Neural progenitor cell (in vitro differentiated cells): ENCODE measurements at regions not wholly inside any gene's neighbourhood (a gene's known extent, or its start where the extent isn't known, plus 50 kb on each side); places are given as distances from the start of the nearest gene placed in this dataset.

Source experiments
- DNase-seq: peaks from one replicate; pipeline ENCODE4 v3.0.0-alpha.2; 2016; ENCODE audit warnings: low spot score
- H2AFZ ChIP-seq: fragments of 200-600 bp; sonication (generic); replicated peaks from 2 replicates; pipeline ENCODE4 v1.6.1; 2016; ENCODE audit warnings: antibody characterized with exemption
- H3F3A ChIP-seq: fragments of 200-600 bp; sonication (generic); 2 replicates; pipeline ENCODE4 v1.6.1; 2016; ENCODE audit warnings: antibody characterized with exemption, low read depth
- H3K27ac ChIP-seq: fragments of 200-600 bp; sonication (generic); 2 replicates; pipeline ENCODE4 v1.5.1; 2016; ENCODE audit warnings: mild to moderate bottlenecking
- H3K27me3 ChIP-seq: fragments of 200-600 bp; sonication (generic); 2 replicates; pipeline ENCODE4 v1.6.1; 2016; ENCODE audit warnings: mild to moderate bottlenecking, moderate library complexity
- H3K36me3 ChIP-seq: fragments of 200-600 bp; sonication (generic); 2 replicates; pipeline ENCODE4 v1.5.1; 2016
- H3K4me1 ChIP-seq: fragments of 200-600 bp; sonication (generic); 2 replicates; pipeline ENCODE4 v1.6.1; 2016; ENCODE audit warnings: mixed run types
- H3K4me2 ChIP-seq: fragments of 200-600 bp; sonication (generic); 2 replicates; pipeline ENCODE4 v1.6.1; 2016
- H3K4me3 ChIP-seq: fragments of 200-600 bp; sonication (generic); 2 replicates; pipeline ENCODE4 v1.5.1; 2016
- H3K79me2 ChIP-seq: fragments of 200-600 bp; sonication (generic); 2 replicates; pipeline ENCODE4 v1.6.1; 2016; ENCODE audit warnings: low read depth
- H3K9ac ChIP-seq: fragments of 200-600 bp; sonication (generic); 2 replicates; pipeline ENCODE4 v1.6.1; 2016
- H3K9me3 ChIP-seq: fragments of 200-600 bp; sonication (generic); 2 replicates; pipeline ENCODE4 v1.5.1; 2016; ENCODE audit warnings: low read depth
- H4K20me1 ChIP-seq: fragments of 200-600 bp; sonication (generic); 2 replicates; pipeline ENCODE4 v1.6.1; 2016; ENCODE audit warnings: low read depth
- H3K27ac Mint-ChIP-seq: 3 replicates; pipeline ENCODE4 v1.8.0; 2021; ENCODE audit warnings: mixed read lengths
- H3K27me3 Mint-ChIP-seq: 2 replicates; pipeline ENCODE4 v1.8.0; 2022; ENCODE audit warnings: low read depth, mild to moderate bottlenecking, inconsistent platforms, moderate library complexity, mixed read lengths; ENCODE audit not compliant: insufficient read depth
- H3K36me3 Mint-ChIP-seq: 3 replicates; pipeline ENCODE4 v1.8.0; 2021; ENCODE audit warnings: mixed read lengths
- H3K4me1 Mint-ChIP-seq: 3 replicates; pipeline ENCODE4 v1.8.0; 2021; ENCODE audit warnings: mixed read lengths
- H3K4me3 Mint-ChIP-seq: 3 replicates; pipeline ENCODE4 v1.8.0; 2021; ENCODE audit warnings: mild to moderate bottlenecking, moderate library complexity, mixed read lengths
- H3K9me3 Mint-ChIP-seq: 3 replicates; pipeline ENCODE4 v1.8.0; 2020; ENCODE audit warnings: mixed read lengths
- CTCF ChIP-seq: fragments of 200-600 bp; sonication (generic); IDR thresholded peaks from 2 replicates; pipeline ENCODE4 v1.5.1; 2017; ENCODE audit warnings: antibody characterized with exemption, mild to moderate bottlenecking
- EZH2 ChIP-seq: fragments of 200-600 bp; sonication (generic); IDR thresholded peaks from 2 replicates; pipeline ENCODE4 v1.6.1; 2017; ENCODE audit warnings: antibody characterized with exemption, mild to moderate bottlenecking, moderate library complexity
- EZH2phosphoT487 ChIP-seq: fragments of 200-600 bp; sonication (generic); IDR thresholded peaks from 2 replicates; pipeline ENCODE4 v1.6.1; 2017; ENCODE audit warnings: antibody characterized with exemption

DNA sequence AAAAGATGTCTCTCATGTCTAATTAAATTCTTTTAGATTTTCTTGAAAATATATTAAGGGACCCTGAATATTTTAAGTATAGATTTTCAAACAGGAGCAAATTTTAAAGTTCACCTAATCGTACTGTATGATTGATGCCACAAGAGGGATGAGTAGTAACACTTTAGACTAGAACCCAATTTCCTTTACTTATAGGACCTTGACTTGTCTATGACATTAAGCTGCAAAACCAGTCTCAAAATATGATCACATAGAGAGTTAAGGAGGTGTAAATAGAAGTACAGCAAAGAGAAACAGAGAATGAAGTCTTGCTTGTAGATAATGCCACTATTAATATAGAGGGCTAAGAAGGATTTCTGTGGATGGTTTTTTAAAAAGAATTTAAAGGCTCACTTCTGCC is 312.9 kb upstream of the PRR16 start:
- H3K27me3 Mint-ChIP-seq, result no peaks in the 10 kb centered on the region
- no peak overlapping the region for H3K27ac Mint-ChIP-seq
- DNase-seq, result no peak
- Histone ChIP-seq H3K79me2 (no peaks in the 10 kb centered on the region), H3K4me1 (no peaks in the 10 kb centered on the region), H3K36me3 (no peaks in the 10 kb centered on the region), H2AFZ (no peak overlapping the region), H4K20me1 (no peaks in the 10 kb centered on the region), H3K4me3 (no peak overlapping the region), H3K27ac (no peak overlapping the region), H3K4me2 (no peak overlapping the region), H3K27me3 (no peaks in the 10 kb centered on the region), H3K9me3 (no peaks in the 10 kb centered on the region), H3K9ac (no peak overlapping the region), H3F3A (no peaks in the 10 kb centered on the region)
- H3K36me3 Mint-ChIP-seq, result no peaks in the 10 kb centered on the region
- TF ChIP-seq EZH2phosphoT487 (no peak), CTCF (no peak), EZH2 (no peak)
- no peak overlapping the region for H3K4me3 Mint-ChIP-seq
- H3K9me3 Mint-ChIP-seq, result peaks cover 7% of the 10 kb centered on the region
- H3K4me1 Mint-ChIP-seq, result no peaks in the 10 kb centered on the region

DNA sequence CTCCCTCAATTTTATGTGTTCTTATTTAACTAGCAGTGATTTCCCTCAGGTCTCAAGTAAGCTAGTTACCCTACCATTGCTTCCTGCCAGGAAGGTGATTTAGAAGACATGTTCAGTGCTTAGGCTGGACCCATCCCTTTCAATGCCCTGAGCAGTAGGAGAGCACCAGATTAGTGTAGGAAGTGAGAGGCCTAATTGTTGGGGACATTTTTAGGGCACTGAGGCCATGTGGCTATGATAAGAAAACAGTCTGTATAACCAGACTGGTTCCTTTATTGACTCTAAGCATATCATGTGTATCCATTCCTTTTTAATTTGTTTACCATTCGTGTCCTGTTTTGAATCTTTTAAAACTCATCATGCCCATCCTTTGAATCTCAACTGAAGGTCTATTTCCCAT is 312.3 kb upstream of the PRR16 start:
- no peak overlapping the region for H3K4me3 Mint-ChIP-seq
- no peak overlapping the region for H3K27ac Mint-ChIP-seq
- H3K9me3 Mint-ChIP-seq, result peaks cover 3% of the 10 kb centered on the region
- Histone ChIP-seq H2AFZ (no peak overlapping the region), H3K27me3 (no peaks in the 10 kb centered on the region), H3K36me3 (no peaks in the 10 kb centered on the region), H3F3A (no peaks in the 10 kb centered on the region), H3K4me1 (no peaks in the 10 kb centered on the region), H3K79me2 (no peaks in the 10 kb centered on the region), H4K20me1 (no peaks in the 10 kb centered on the region), H3K4me2 (no peak overlapping the region), H3K9me3 (no peaks in the 10 kb centered on the region), H3K4me3 (no peak overlapping the region), H3K27ac (no peak overlapping the region), H3K9ac (no peak overlapping the region)
- no peaks in the 10 kb centered on the region for H3K36me3 Mint-ChIP-seq
- H3K4me1 Mint-ChIP-seq, result no peaks in the 10 kb centered on the region
- no peak for TF ChIP-seq EZH2phosphoT487
- no peak for TF ChIP-seq EZH2
- no peak for TF ChIP-seq CTCF
- H3K27me3 Mint-ChIP-seq, result no peaks in the 10 kb centered on the region
- DNase-seq, result no peak

DNA sequence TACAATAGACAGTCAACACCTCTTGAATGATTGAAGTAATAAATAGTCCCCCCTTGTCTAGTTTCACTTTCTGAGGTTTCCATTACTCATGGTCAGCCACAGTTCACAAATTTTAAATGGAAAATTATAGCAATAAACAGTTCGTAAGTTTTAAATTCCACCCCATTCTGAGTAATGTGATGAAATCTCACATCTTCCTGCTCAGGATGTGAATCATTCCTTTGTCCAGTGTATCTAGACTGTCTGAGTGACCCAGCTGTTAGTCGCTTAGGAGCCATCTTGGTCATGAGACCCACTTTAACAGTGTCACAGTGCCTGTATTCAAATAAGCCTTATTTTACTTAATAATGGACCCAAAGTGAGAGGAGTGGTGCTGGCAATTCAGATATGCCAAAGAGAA is 311.6 kb upstream of the PRR16 start:
- H3K27ac Mint-ChIP-seq, result no peak overlapping the region
- Histone ChIP-seq H3K79me2 (no peaks in the 10 kb centered on the region), H3K36me3 (no peaks in the 10 kb centered on the region), H3K4me2 (no peak overlapping the region), H2AFZ (no peak overlapping the region), H4K20me1 (no peaks in the 10 kb centered on the region), H3K9ac (no peak overlapping the region), H3K27ac (no peak overlapping the region), H3K4me3 (no peak overlapping the region), H3K4me1 (no peaks in the 10 kb centered on the region), H3K27me3 (no peaks in the 10 kb centered on the region), H3F3A (no peaks in the 10 kb centered on the region), H3K9me3 (no peaks in the 10 kb centered on the region)
- H3K4me3 Mint-ChIP-seq, result no peak overlapping the region
- no peaks in the 10 kb centered on the region for H3K9me3 Mint-ChIP-seq
- H3K4me1 Mint-ChIP-seq, result no peaks in the 10 kb centered on the region
- no peak for DNase-seq
- H3K36me3 Mint-ChIP-seq, result no peaks in the 10 kb centered on the region
- no peak for TF ChIP-seq EZH2phosphoT487
- TF ChIP-seq CTCF, result no peak
- TF ChIP-seq EZH2, result no peak
- no peaks in the 10 kb centered on the region for H3K27me3 Mint-ChIP-seq

- Histone ChIP-seq H3K4me2 (no peak overlapping the region), H4K20me1 (no peaks in the 10 kb centered on the region), H3K27me3 (no peaks in the 10 kb centered on the region), H3K79me2 (no peaks in the 10 kb centered on the region), H3K36me3 (no peaks in the 10 kb centered on the region), H3K27ac (no peak overlapping the region), H2AFZ (no peak overlapping the region), H3K4me3 (no peak overlapping the region), H3K9me3 (no peaks in the 10 kb centered on the region), H3K9ac (no peak overlapping the region), H3K4me1 (no peaks in the 10 kb centered on the region), H3F3A (no peaks in the 10 kb centered on the region)
- Mint-ChIP-seq H3K4me3 (no peak overlapping the region), H3K36me3 (no peaks in the 10 kb centered on the region), H3K9me3 (no peaks in the 10 kb centered on the region), H3K27me3 (no peaks in the 10 kb centered on the region), H3K4me1 (no peaks in the 10 kb centered on the region), H3K27ac (no peak overlapping the region)
- no peak for DNase-seq
- TF ChIP-seq CTCF (no peak), EZH2phosphoT487 (no peak), EZH2 (no peak)
These were observed 311.2 kb upstream of the PRR16 start for GRCh38 chr5:120152931-120153330.
